Stimulated activated CD4-positive, alpha-beta T cell treated with anti-CD3 and anti-CD28 coated beads, Interleukin-1b, Interleukin-23, amount 100 ng/mL, for 48 hours (primary cell): ENCODE measurements at regions not wholly inside any gene's neighbourhood (a gene's known extent, or its start where the extent isn't known, plus 50 kb on each side); places are given as distances from the start of the nearest gene placed in this dataset.
A peak's percentile ranks its signal among the peaks of the same experiment; 100 is the strongest.
"Not testable (repeated sequence)": the region's sequence is repeated elsewhere in the genome, so short reads cannot be mapped to it uniquely, and the experiment has no call there.

Experiments used
- DNase-seq: peaks from one replicate; pipeline ENCODE4 v3.0.0-alpha.2; 2020

GRCh38 chr1:47491341-47491753 lies 53.5 kb downstream of the FOXD2 start:
- DNase-seq, result no peak

- DNase-seq, result no peak
Measured at GRCh38 chr1:47495176-47495713, 57.4 kb downstream of the FOXD2 start.

- no peak for DNase-seq
Measured at GRCh38 chr1:47498551-47498950, 60.7 kb downstream of the FOXD2 start.

GRCh38 chr1:47501069-47501468 lies 63.2 kb downstream of the FOXD2 start:
- no peak for DNase-seq

- no peak for DNase-seq
Measured at GRCh38 chr1:47502746-47503370, 65.0 kb downstream of the FOXD2 start.

GRCh38 chr1:47504840-47505239 lies 67.0 kb downstream of the FOXD2 start:
- DNase-seq, result not testable (repeated sequence)

GRCh38 chr1:47505267-47505666 lies 67.4 kb downstream of the FOXD2 start:
- no peak for DNase-seq

- DNase-seq, result no peak
Measured at GRCh38 chr1:47506053-47506452, 68.2 kb downstream of the FOXD2 start.

- no peak for DNase-seq
Measured at GRCh38 chr1:47507144-47507543, 69.3 kb downstream of the FOXD2 start.

- DNase-seq, result peak; percentile 31
Measured at GRCh38 chr1:47507881-47508701, 70.2 kb downstream of the FOXD2 start.

GRCh38 chr1:47508702-47509431 lies 71.0 kb downstream of the FOXD2 start:
- DNase-seq, result no peak

GRCh38 chr1:47510282-47510811 lies 72.5 kb downstream of the FOXD2 start:
- no peak for DNase-seq

- no peak for DNase-seq
Measured at GRCh38 chr1:47511825-47512224, 74.0 kb downstream of the FOXD2 start.

- DNase-seq, result no peak
Measured at GRCh38 chr1:47513393-47513792, 75.5 kb downstream of the FOXD2 start.

GRCh38 chr1:47514229-47514628 lies 76.4 kb downstream of the FOXD2 start:
- no peak for DNase-seq

- DNase-seq, result no peak
Measured at GRCh38 chr1:47515164-47515789, 77.4 kb downstream of the FOXD2 start.

- no peak for DNase-seq
Measured at GRCh38 chr1:47517946-47518345, 80.1 kb downstream of the FOXD2 start.

- no peak for DNase-seq
Measured at GRCh38 chr1:47519491-47519890, 81.6 kb downstream of the FOXD2 start.

- DNase-seq, result no peak
Measured at GRCh38 chr1:47519971-47520370, 82.1 kb downstream of the FOXD2 start.

GRCh38 chr1:47521034-47521881 lies 83.4 kb downstream of the FOXD2 start:
- no peak for DNase-seq

GRCh38 chr1:47522935-47523834 lies 85.3 kb downstream of the FOXD2 start:
- no peak for DNase-seq
